Activated T-cell treated with anti-CD3 and anti-CD28 coated beads, Interleukin-2, amount 50 U/mL, for 4 hours (primary cell): ENCODE measurements at regions not wholly inside any gene's neighbourhood (a gene's known extent, or its start where the extent isn't known, plus 50 kb on each side); places are given as distances from the start of the nearest gene placed in this dataset.

Experiments
- ATAC-seq, 2 donors: fragments of 200-7000 bp; cut with Tn5 transposase; one replicate each; pipeline ENCODE4 v1.10.0; 2021
- DNase-seq: peaks from one replicate; pipeline ENCODE4 v3.0.0-alpha.2; 2020
- H3K27me3 Mint-ChIP-seq: one replicate; pipeline ENCODE4 v1.8.0; 2021; ENCODE audit warnings: low read depth, mixed read lengths
- H3K36me3 Mint-ChIP-seq: one replicate; pipeline ENCODE4 v1.8.0; 2022; ENCODE audit warnings: mixed read lengths; ENCODE audit not compliant: insufficient read depth
- H3K4me1 Mint-ChIP-seq: one replicate; pipeline ENCODE4 v1.8.0; 2021; ENCODE audit warnings: low read depth, mixed read lengths
- H3K4me3 Mint-ChIP-seq: one replicate; pipeline ENCODE4 v1.8.0; 2021; ENCODE audit warnings: mild to moderate bottlenecking, moderate library complexity, mixed read lengths
- H3K9me3 Mint-ChIP-seq: one replicate; pipeline ENCODE4 v1.8.0; 2021; ENCODE audit warnings: mixed read lengths

GRCh38 chr13:107690181-107690580 lies 525.2 kb downstream of the LIG4 start:
- Mint-ChIP-seq H3K4me1 (no peaks in the 10 kb centered on the region), H3K4me3 (no peak overlapping the region), H3K36me3 (no peaks in the 10 kb centered on the region), H3K27me3 (no peaks in the 10 kb centered on the region), H3K9me3 (peaks cover 12% of the 10 kb centered on the region)
- ATAC-seq: no peak
- no peak for DNase-seq

- H3K9me3 Mint-ChIP-seq: peaks cover 12% of the 10 kb centered on the region
- ATAC-seq: no peak
- H3K4me1 Mint-ChIP-seq: no peaks in the 10 kb centered on the region
- H3K27me3 Mint-ChIP-seq: no peaks in the 10 kb centered on the region
- no peak overlapping the region for H3K4me3 Mint-ChIP-seq
- H3K36me3 Mint-ChIP-seq: no peaks in the 10 kb centered on the region
- no peak for DNase-seq
Observed at GRCh38 chr13:107685876-107686275, 529.5 kb downstream of the LIG4 start.

GRCh38 chr13:107681600-107681999 lies 533.7 kb downstream of the LIG4 start:
- H3K27me3 Mint-ChIP-seq: no peaks in the 10 kb centered on the region

GRCh38 chr13:107680115-107680514 lies 535.2 kb downstream of the LIG4 start:
- ATAC-seq (no peak), DNase-seq (no peak)
- Mint-ChIP-seq H3K4me1 (no peaks in the 10 kb centered on the region), H3K4me3 (no peak overlapping the region), H3K36me3 (no peaks in the 10 kb centered on the region), H3K9me3 (peaks cover 3% of the 10 kb centered on the region), H3K27me3 (no peaks in the 10 kb centered on the region)

More at GRCh38 chr13:107681600-107681999, 533.7 kb downstream of the LIG4 start:
- ATAC-seq: no peak
- H3K36me3 Mint-ChIP-seq: no peaks in the 10 kb centered on the region
- no peak overlapping the region for H3K4me3 Mint-ChIP-seq
- H3K4me1 Mint-ChIP-seq: no peaks in the 10 kb centered on the region
- H3K9me3 Mint-ChIP-seq: peaks cover 12% of the 10 kb centered on the region
- DNase-seq: no peak

- Mint-ChIP-seq H3K4me3 (no peak overlapping the region), H3K27me3 (no peaks in the 10 kb centered on the region), H3K4me1 (no peaks in the 10 kb centered on the region), H3K9me3 (peaks cover 3% of the 10 kb centered on the region), H3K36me3 (no peaks in the 10 kb centered on the region)
- ATAC-seq (no peak), DNase-seq (no peak)
Observed at GRCh38 chr13:107678075-107678689, 537.2 kb downstream of the LIG4 start.

GRCh38 chr13:107675847-107676550 lies 539.3 kb downstream of the LIG4 start:
- Mint-ChIP-seq H3K36me3 (no peaks in the 10 kb centered on the region), H3K27me3 (no peaks in the 10 kb centered on the region)

GRCh38 chr13:107669391-107669993 lies 545.8 kb downstream of the LIG4 start:
- Mint-ChIP-seq H3K27me3 (no peaks in the 10 kb centered on the region), H3K9me3 (peaks cover 6% of the 10 kb centered on the region), H3K36me3 (no peaks in the 10 kb centered on the region), H3K4me1 (no peaks in the 10 kb centered on the region), H3K4me3 (no peak overlapping the region)
- ATAC-seq (no peak), DNase-seq (no peak)

More at GRCh38 chr13:107675847-107676550, 539.3 kb downstream of the LIG4 start:
- ATAC-seq: no peak
- Mint-ChIP-seq H3K4me1 (no peaks in the 10 kb centered on the region), H3K4me3 (no peak overlapping the region), H3K9me3 (peaks cover 7% of the 10 kb centered on the region)
- DNase-seq: no peak

- H3K27me3 Mint-ChIP-seq: no peaks in the 10 kb centered on the region
- ATAC-seq (no peak), DNase-seq (no peak)
- peaks cover 11% of the 10 kb centered on the region for H3K9me3 Mint-ChIP-seq
- H3K4me1 Mint-ChIP-seq: no peaks in the 10 kb centered on the region
- H3K4me3 Mint-ChIP-seq: no peak overlapping the region
- H3K36me3 Mint-ChIP-seq: no peaks in the 10 kb centered on the region
Observed at GRCh38 chr13:107665926-107666458, 549.3 kb downstream of the LIG4 start.

- H3K4me1 Mint-ChIP-seq: no peaks in the 10 kb centered on the region
Observed at GRCh38 chr13:107650081-107650701, 565.1 kb downstream of the LIG4 start.

GRCh38 chr13:107649079-107649478 lies 566.3 kb downstream of the LIG4 start:
- DNase-seq: no peak
- Mint-ChIP-seq H3K27me3 (peaks cover 3% of the 10 kb centered on the region), H3K9me3 (no peaks in the 10 kb centered on the region), H3K4me1 (no peaks in the 10 kb centered on the region), H3K4me3 (no peak overlapping the region), H3K36me3 (no peaks in the 10 kb centered on the region)
- no peak for ATAC-seq

More at GRCh38 chr13:107650081-107650701, 565.1 kb downstream of the LIG4 start:
- no peaks in the 10 kb centered on the region for H3K9me3 Mint-ChIP-seq
- DNase-seq: no peak
- no peak for ATAC-seq
- peaks cover 3% of the 10 kb centered on the region for H3K27me3 Mint-ChIP-seq
- no peak overlapping the region for H3K4me3 Mint-ChIP-seq
- H3K36me3 Mint-ChIP-seq: no peaks in the 10 kb centered on the region

- Mint-ChIP-seq H3K36me3 (no peaks in the 10 kb centered on the region), H3K4me1 (no peaks in the 10 kb centered on the region), H3K9me3 (no peaks in the 10 kb centered on the region), H3K4me3 (no peak overlapping the region), H3K27me3 (no peaks in the 10 kb centered on the region)
- no peak for DNase-seq
- no peak for ATAC-seq
Observed at GRCh38 chr13:107644136-107644535, 571.2 kb downstream of the LIG4 start.

GRCh38 chr13:107643615-107644014 lies 571.7 kb downstream of the LIG4 start:
- H3K36me3 Mint-ChIP-seq: no peaks in the 10 kb centered on the region
- no peaks in the 10 kb centered on the region for H3K27me3 Mint-ChIP-seq
- no peaks in the 10 kb centered on the region for H3K9me3 Mint-ChIP-seq
- no peak for DNase-seq
- no peak overlapping the region for H3K4me3 Mint-ChIP-seq
- no peak for ATAC-seq
- H3K4me1 Mint-ChIP-seq: no peaks in the 10 kb centered on the region

- Mint-ChIP-seq H3K4me3 (no peak overlapping the region), H3K9me3 (no peaks in the 10 kb centered on the region), H3K36me3 (no peaks in the 10 kb centered on the region), H3K4me1 (no peaks in the 10 kb centered on the region), H3K27me3 (no peaks in the 10 kb centered on the region)
- ATAC-seq: no peak
- DNase-seq: no peak
Observed at GRCh38 chr13:107642831-107643230, 572.5 kb downstream of the LIG4 start.

GRCh38 chr13:107641574-107641973 lies 573.8 kb downstream of the LIG4 start:
- Mint-ChIP-seq H3K27me3 (no peaks in the 10 kb centered on the region), H3K4me3 (no peak overlapping the region), H3K9me3 (no peaks in the 10 kb centered on the region), H3K4me1 (no peaks in the 10 kb centered on the region), H3K36me3 (no peaks in the 10 kb centered on the region)
- no peak for ATAC-seq
- DNase-seq: no peak
